HG03175 (cell line): ENCODE measurements at regions not wholly inside any gene's neighbourhood (a gene's known extent, or its start where the extent isn't known, plus 50 kb on each side); places are given as distances from the start of the nearest gene placed in this dataset.
"Not testable (repeated sequence)": the region's sequence is repeated elsewhere in the genome, so short reads cannot be mapped to it uniquely, and the experiment has no call there.

ENCODE experiments used
- ATAC-seq: cut with Tn5 transposase; IDR thresholded peaks from one replicate; pipeline ENCODE4 v1.9.1; 2021; ENCODE audit warnings: mild to moderate bottlenecking, moderate library complexity; ENCODE audit not compliant: unreplicated experiment

- no peak for ATAC-seq
These were observed 225.3 kb upstream of the IRF2BP2 start for GRCh38 chr1:234835239-234835638.

- no peak for ATAC-seq
These were observed 223.7 kb upstream of the IRF2BP2 start for GRCh38 chr1:234833646-234834045.

- no peak for ATAC-seq
These were observed 223.1 kb upstream of the IRF2BP2 start for GRCh38 chr1:234833118-234833517.

- ATAC-seq = no peak
These were observed 217.7 kb upstream of the IRF2BP2 start for GRCh38 chr1:234827656-234828055.

- ATAC-seq = no peak
These were observed 217.2 kb upstream of the IRF2BP2 start for GRCh38 chr1:234827181-234827580.

GRCh38 chr1:234826352-234826751 is 216.4 kb upstream of the IRF2BP2 start:
- no peak for ATAC-seq

- ATAC-seq = no peak
These were observed 215.7 kb upstream of the IRF2BP2 start for GRCh38 chr1:234825498-234826165.

- not testable (repeated sequence) for ATAC-seq
These were observed 214.9 kb upstream of the IRF2BP2 start for GRCh38 chr1:234824836-234825235.

GRCh38 chr1:234823191-234824176 is 213.5 kb upstream of the IRF2BP2 start:
- no peak for ATAC-seq

- ATAC-seq = no peak
These were observed 211.9 kb upstream of the IRF2BP2 start for GRCh38 chr1:234821840-234822239.

GRCh38 chr1:234820597-234820996 is 210.6 kb upstream of the IRF2BP2 start:
- no peak for ATAC-seq

GRCh38 chr1:234819845-234820244 is 209.9 kb upstream of the IRF2BP2 start:
- ATAC-seq = not testable (repeated sequence)

- not testable (repeated sequence) for ATAC-seq
These were observed 208.0 kb upstream of the IRF2BP2 start for GRCh38 chr1:234818040-234818387.

- ATAC-seq = not testable (repeated sequence)
These were observed 207.5 kb upstream of the IRF2BP2 start for GRCh38 chr1:234817313-234818039.

- not testable (repeated sequence) for ATAC-seq
These were observed 206.9 kb upstream of the IRF2BP2 start for GRCh38 chr1:234816864-234817263.

GRCh38 chr1:234816186-234816851 is 206.3 kb upstream of the IRF2BP2 start:
- not testable (repeated sequence) for ATAC-seq

GRCh38 chr1:234815295-234815815 is 205.4 kb upstream of the IRF2BP2 start:
- ATAC-seq = not testable (repeated sequence)

- not testable (repeated sequence) for ATAC-seq
These were observed 204.3 kb upstream of the IRF2BP2 start for GRCh38 chr1:234814235-234814634.

GRCh38 chr1:234811824-234812223 is 201.8 kb upstream of the IRF2BP2 start:
- ATAC-seq = not testable (repeated sequence)

GRCh38 chr1:234810726-234811125 is 200.7 kb upstream of the IRF2BP2 start:
- ATAC-seq = not testable (repeated sequence)
